IMR-90 (cell line): ENCODE measurements at regions not wholly inside any gene's neighbourhood (a gene's known extent, or its start where the extent isn't known, plus 50 kb on each side); places are given as distances from the start of the nearest gene placed in this dataset.

Experiments used
- ATAC-seq: fragments of 200-7000 bp; cut with Tn5 transposase; 2 replicates; pipeline ENCODE4 v1.9.1; 2020; ENCODE audit warnings: low read depth, mild to moderate bottlenecking, moderate library complexity
- BruUV-seq: library from RNA; stranded (reverse); fragments of 400-500 nt; replicated peaks from 2 replicates; lab custom pipeline; 2021; lab: Mats Ljungman, UMichigan
- CTCF ChIA-PET: fragments of 300-600 bp; formaldehyde crosslinking; extraction: SDS; loops from one replicate; lab custom pipeline; 2021; ENCODE audit warnings: antibody characterized with exemption; lab: Yijun Ruan, JAX
- POLR2A ChIA-PET: fragments of 300-600 bp; sonication (Branson Sonifier 250); formaldehyde crosslinking; loops from one replicate; lab custom pipeline; 2022; ENCODE audit warnings: antibody characterized with exemption; ENCODE audit not compliant: unreplicated experiment; lab: Charles Lee
- DNase-seq: peaks from one replicate; pipeline ENCODE4 v3.0.0; 2013
- H2AFZ ChIP-seq: replicated peaks from 2 replicates; pipeline ENCODE3; 2013; ENCODE audit warnings: low read length, mild to moderate bottlenecking; ENCODE audit not compliant: poor library complexity
- H2AK5ac ChIP-seq: 2 replicates; pipeline ENCODE4 v1.6.1; 2013; ENCODE audit warnings: low read depth, low read length, inconsistent platforms
- H2AK9ac ChIP-seq: replicated peaks from 2 replicates; pipeline ENCODE3; 2013; ENCODE audit warnings: mild to moderate bottlenecking, low read depth, low read length, moderate library complexity; ENCODE audit not compliant: poor library complexity
- H2BK120ac ChIP-seq: 2 replicates; pipeline ENCODE4 v1.6.1; 2013; ENCODE audit warnings: low read depth, low read length, inconsistent platforms
- H2BK15ac ChIP-seq: 3 replicates; pipeline ENCODE4 v1.6.1; 2013; ENCODE audit warnings: low read depth, low read length, inconsistent platforms
- H2BK20ac ChIP-seq: 2 replicates; pipeline ENCODE4 v1.6.1; 2013; ENCODE audit warnings: low read depth, mild to moderate bottlenecking, inconsistent platforms, low read length, moderate library complexity
- H2BK5ac ChIP-seq: 2 replicates; pipeline ENCODE4 v1.6.1; 2013; ENCODE audit warnings: mild to moderate bottlenecking, low read depth, low read length, inconsistent platforms; ENCODE audit not compliant: poor library complexity, severe bottlenecking
- H3K14ac ChIP-seq: replicated peaks from 2 replicates; pipeline ENCODE4 v1.6.1; 2013; ENCODE audit warnings: low read depth, low read length, inconsistent platforms
- H3K18ac ChIP-seq: 2 replicates; pipeline ENCODE4 v1.6.1; 2013; ENCODE audit warnings: low read depth, low read length, control low read depth
- H3K23ac ChIP-seq: 2 replicates; pipeline ENCODE4 v1.6.1; 2013; ENCODE audit warnings: low read depth, low read length, inconsistent platforms
- H3K27ac ChIP-seq: 2 replicates; pipeline ENCODE4 v1.5.1; 2013; ENCODE audit warnings: mild to moderate bottlenecking, control low read depth, low read length; ENCODE audit not compliant: insufficient read depth
- H3K27me3 ChIP-seq: 2 replicates; pipeline ENCODE4 v1.6.1; 2013; ENCODE audit warnings: low read length; ENCODE audit not compliant: control insufficient read depth, insufficient read depth
- H3K36me3 ChIP-seq: 2 replicates; pipeline ENCODE4 v1.6.1; 2013; ENCODE audit warnings: low read length, mixed read lengths; ENCODE audit not compliant: control insufficient read depth, insufficient read depth
- H3K4ac ChIP-seq: 2 replicates; pipeline ENCODE4 v1.6.1; 2013; ENCODE audit warnings: low read depth, low read length, inconsistent platforms
- H3K4me1 ChIP-seq: 2 replicates; pipeline ENCODE4 v1.6.1; 2013; ENCODE audit warnings: low read length, mixed read lengths; ENCODE audit not compliant: control insufficient read depth, insufficient read depth
- H3K4me2 ChIP-seq: 2 replicates; pipeline ENCODE4 v1.6.1; 2013; ENCODE audit warnings: low read depth, mild to moderate bottlenecking, control low read depth, low read length, moderate library complexity
- H3K4me3 ChIP-seq: 2 replicates; pipeline ENCODE4 v1.5.1; 2013; ENCODE audit warnings: low read depth, mild to moderate bottlenecking, control low read depth, low read length, moderate library complexity; ENCODE audit not compliant: insufficient read depth
- H3K56ac ChIP-seq: 2 replicates; pipeline ENCODE4 v1.6.1; 2013; ENCODE audit warnings: low read length, inconsistent platforms; ENCODE audit not compliant: insufficient read depth; ENCODE audit errors: extremely low read depth
- H3K79me1 ChIP-seq, 2 experiments: 2 replicates each; pipeline ENCODE4 v1.6.1; 2013; ENCODE audit warnings: low read length in 2 of 2, inconsistent platforms in 1 of 2, low read depth in 1 of 2
- H3K9ac ChIP-seq: 2 replicates; pipeline ENCODE4 v1.6.1; 2013; ENCODE audit warnings: low read depth, low read length, control low read depth
- H3K9me1 ChIP-seq: 2 replicates; pipeline ENCODE4 v1.6.1; 2013; ENCODE audit warnings: low read length, inconsistent platforms; ENCODE audit not compliant: insufficient read depth
- H3K9me3 ChIP-seq: 2 replicates; pipeline ENCODE4 v1.6.1; 2013; ENCODE audit warnings: low read length; ENCODE audit not compliant: control insufficient read depth, insufficient read depth
- H4K20me1 ChIP-seq: 2 replicates; pipeline ENCODE4 v1.6.1; 2013; ENCODE audit warnings: low read length, inconsistent platforms; ENCODE audit not compliant: insufficient read depth
- H4K5ac ChIP-seq: 2 replicates; pipeline ENCODE4 v1.6.1; 2013; ENCODE audit warnings: mild to moderate bottlenecking, low read depth, low read length, control low read depth
- H4K8ac ChIP-seq, 2 experiments: 2 replicates each; pipeline ENCODE4 v1.6.1; 2013; ENCODE audit warnings: low read depth in 2 of 2, low read length in 2 of 2, control low read depth in 1 of 2, inconsistent platforms in 1 of 2
- H4K91ac ChIP-seq: 2 replicates; pipeline ENCODE4 v1.6.1; 2013; ENCODE audit warnings: low read depth, low read length, inconsistent platforms; ENCODE audit not compliant: insufficient read depth
- BHLHE40 ChIP-seq: fragments of 150-350 bp; IDR thresholded peaks from 2 replicates; pipeline ENCODE4 v1.6.1; 2016; ENCODE audit warnings: mild to moderate bottlenecking, low read depth, low read length
- CEBPB ChIP-seq: IDR thresholded peaks from 2 replicates; pipeline ENCODE4 v1.6.1; 2012; ENCODE audit warnings: low read depth, low read length, improper control_type of control experiment
- CHD1 ChIP-seq: IDR thresholded peaks from 2 replicates; pipeline ENCODE4 v1.6.1; 2012; ENCODE audit warnings: low read depth, low read length, improper control_type of control experiment
- FOS ChIP-seq: fragments of 150-350 bp; IDR thresholded peaks from 2 replicates; pipeline ENCODE4 v1.6.1; 2016; ENCODE audit warnings: low read depth, low read length
- MAFK ChIP-seq: IDR thresholded peaks from 2 replicates; pipeline ENCODE4 v1.6.1; 2012; ENCODE audit warnings: low read depth, low read length, improper control_type of control experiment
- MAZ ChIP-seq: IDR thresholded peaks from 2 replicates; pipeline ENCODE4 v1.6.1; 2012; ENCODE audit warnings: low read depth, mild to moderate bottlenecking, low read length, improper control_type of control experiment, moderate library complexity, borderline replicate concordance
- MXI1 ChIP-seq: IDR thresholded peaks from 2 replicates; pipeline ENCODE4 v1.6.1; 2012; ENCODE audit warnings: low read depth, mild to moderate bottlenecking, low read length, moderate library complexity, borderline replicate concordance
- NFE2L2 ChIP-seq: fragments of 150-350 bp; IDR thresholded peaks from 2 replicates; pipeline ENCODE4 v1.6.1; 2016; ENCODE audit warnings: low read depth, mild to moderate bottlenecking, low read length
- POLR2A ChIP-seq: IDR thresholded peaks from 2 replicates; pipeline ENCODE4 v1.6.1; 2012; ENCODE audit warnings: mild to moderate bottlenecking, low read depth, low read length
- RAD21 ChIP-seq: IDR thresholded peaks from 2 replicates; pipeline ENCODE4 v1.6.1; 2012; ENCODE audit warnings: low read length, improper control_type of control experiment
- RCOR1 ChIP-seq: IDR thresholded peaks from 2 replicates; pipeline ENCODE4 v1.6.1; 2012; ENCODE audit warnings: mild to moderate bottlenecking, low read length, improper control_type of control experiment; ENCODE audit not compliant: insufficient replicate concordance
- RFX5 ChIP-seq: IDR thresholded peaks from 2 replicates; pipeline ENCODE4 v1.8.0; 2012; ENCODE audit warnings: low read depth, mild to moderate bottlenecking, low read length, moderate library complexity
- SMC3 ChIP-seq: fragments of 150-350 bp; IDR thresholded peaks from 2 replicates; pipeline ENCODE4 v1.6.1; 2016; ENCODE audit warnings: low read depth, mild to moderate bottlenecking, antibody characterized with exemption, low read length, moderate library complexity
- WGBS, 2 experiments: methylation state at CpG; one replicate each; pipeline versions ENCODE4 v1.1.5 to v1.1.7; 2013; ENCODE audit warnings: missing lambda C conversion rate in 2 of 2; ENCODE audit not compliant: insufficient read length in 1 of 2; ENCODE audit errors: extremely low coverage in 2 of 2; 5-methylcytosine and 5-hydroxymethylcytosine counted together
- dilution Hi-C: fragments of 300-500 bp; cut with HindIII; formaldehyde crosslinking; loops from one replicate; pipeline ENCODE4 v1.14.3; 2018; ENCODE audit warnings: low sequenced_read_pairs; ENCODE audit not compliant: unreplicated experiment
- in situ Hi-C: fragments of 300-500 bp; cut with MboI; formaldehyde crosslinking; loops from 3 replicates; pipeline ENCODE4 v1.14.3; 2019; ENCODE audit warnings: low sequenced_read_pairs, inconsistent platforms, mixed read lengths
- intact Hi-C: fragments of 100-400 bp; cut with micrococcal nuclease; formaldehyde crosslinking; loops from 2 replicates; pipeline ENCODE4 v1.10.0; 2022
- TF ChIP-seq, protein P1 (sequence below): conservative IDR thresholded peaks from 2 replicates; pipeline ENCODE4 v1.5.1; 2012; ENCODE audit warnings: mild to moderate bottlenecking, low read depth, low read length, improper control_type of control experiment
- TF ChIP-seq, protein P2 (sequence below): fragments of 150-350 bp; IDR thresholded peaks from 2 replicates; pipeline ENCODE4 v1.6.1; 2017; ENCODE audit warnings: mild to moderate bottlenecking, antibody characterized with exemption, low read length, low read depth
- TF ChIP-seq, protein P3 (sequence below): fragments of 150-350 bp; IDR thresholded peaks from 2 replicates; pipeline ENCODE4 v1.6.1; 2016; ENCODE audit warnings: low read depth, mild to moderate bottlenecking, low read length, moderate library complexity, borderline replicate concordance

DNA sequence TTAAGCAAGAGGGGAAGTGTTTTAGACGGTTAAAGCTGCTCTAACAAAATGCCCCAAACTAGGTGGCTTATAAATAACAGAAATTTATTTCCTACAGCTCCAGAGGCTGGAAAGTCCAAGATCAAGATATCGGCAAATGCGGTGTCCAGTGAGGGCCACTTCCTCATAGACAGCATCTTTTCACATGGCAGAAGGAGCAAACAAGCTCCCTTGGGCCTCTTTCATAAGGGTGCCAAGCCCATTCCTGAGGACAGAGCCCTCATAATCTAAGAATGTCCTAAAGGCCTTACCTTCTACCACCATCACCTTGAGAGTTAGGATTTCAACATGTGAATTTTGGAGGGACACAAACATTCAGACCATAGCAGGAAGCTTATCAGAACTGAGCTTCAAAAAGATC lies 57.3 kb upstream of the PPP1CB start:
- Histone ChIP-seq H2BK15ac (peak overlapping the region; percentile 60; the same call in 1 of the 3 replicates), H3K27ac (no peak overlapping the region), H3K9ac (no peak overlapping the region), H3K4me3 (no peak overlapping the region), H4K8ac (no peak overlapping the region), H3K9me1 (peaks cover 17% of the 10 kb centered on the region), H2AK5ac (peak overlapping the region; percentile 77; the same call in 1 of the 2 replicates), H2AFZ (no peak overlapping the region), H3K23ac (no peak overlapping the region), H3K18ac (no peak overlapping the region), H3K79me1 (no peaks in the 10 kb centered on the region), H3K14ac (0 out of 2 replicates have a peak overlapping the region, but pooled peaks have one; percentile 27), H2BK20ac (no peak overlapping the region), H3K27me3 (no peaks in the 10 kb centered on the region), H2BK5ac (no peak overlapping the region), H4K20me1 (no peaks in the 10 kb centered on the region), H3K56ac (no peak overlapping the region), H3K4me2 (no peak overlapping the region), H2AK9ac (no peak overlapping the region), H4K5ac (no peak overlapping the region), H3K36me3 (no peaks in the 10 kb centered on the region), H3K9me3 (no peaks in the 10 kb centered on the region), H3K4ac (no peak overlapping the region), H3K4me1 (peaks cover 12% of the 10 kb centered on the region), H4K91ac (no peak overlapping the region), H2BK120ac (peak overlapping the region; percentile 26; the same call in 1 of the 2 replicates)
- CTCF ChIA-PET = interaction anchor here (0.7 kb wide), 1 partner anchor 17 kb away, joined by 3 read pairs; no protein-coding TSS in a partner anchor
- ATAC-seq = no peak
- no TSS peak for BruUV-seq
- dilution Hi-C loops = no loop called here
- intact Hi-C loops = no loop called here
- in situ Hi-C loops = no loop called here
- POLR2A ChIA-PET = no interaction called here
- TF ChIP-seq RFX5 (no peak), SMC3 (no peak), BHLHE40 (no peak), MAZ (no peak), CEBPB (no peak), MAFK (no peak), CHD1 (no peak), NFE2L2 (no peak), POLR2A (no peak), MXI1 (no peak), RCOR1 (no peak), RAD21 (no peak), FOS (no peak)
- TF ChIP-seq, protein P1, sequence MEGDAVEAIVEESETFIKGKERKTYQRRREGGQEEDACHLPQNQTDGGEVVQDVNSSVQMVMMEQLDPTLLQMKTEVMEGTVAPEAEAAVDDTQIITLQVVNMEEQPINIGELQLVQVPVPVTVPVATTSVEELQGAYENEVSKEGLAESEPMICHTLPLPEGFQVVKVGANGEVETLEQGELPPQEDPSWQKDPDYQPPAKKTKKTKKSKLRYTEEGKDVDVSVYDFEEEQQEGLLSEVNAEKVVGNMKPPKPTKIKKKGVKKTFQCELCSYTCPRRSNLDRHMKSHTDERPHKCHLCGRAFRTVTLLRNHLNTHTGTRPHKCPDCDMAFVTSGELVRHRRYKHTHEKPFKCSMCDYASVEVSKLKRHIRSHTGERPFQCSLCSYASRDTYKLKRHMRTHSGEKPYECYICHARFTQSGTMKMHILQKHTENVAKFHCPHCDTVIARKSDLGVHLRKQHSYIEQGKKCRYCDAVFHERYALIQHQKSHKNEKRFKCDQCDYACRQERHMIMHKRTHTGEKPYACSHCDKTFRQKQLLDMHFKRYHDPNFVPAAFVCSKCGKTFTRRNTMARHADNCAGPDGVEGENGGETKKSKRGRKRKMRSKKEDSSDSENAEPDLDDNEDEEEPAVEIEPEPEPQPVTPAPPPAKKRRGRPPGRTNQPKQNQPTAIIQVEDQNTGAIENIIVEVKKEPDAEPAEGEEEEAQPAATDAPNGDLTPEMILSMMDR = no peak
- TF ChIP-seq, protein P2, sequence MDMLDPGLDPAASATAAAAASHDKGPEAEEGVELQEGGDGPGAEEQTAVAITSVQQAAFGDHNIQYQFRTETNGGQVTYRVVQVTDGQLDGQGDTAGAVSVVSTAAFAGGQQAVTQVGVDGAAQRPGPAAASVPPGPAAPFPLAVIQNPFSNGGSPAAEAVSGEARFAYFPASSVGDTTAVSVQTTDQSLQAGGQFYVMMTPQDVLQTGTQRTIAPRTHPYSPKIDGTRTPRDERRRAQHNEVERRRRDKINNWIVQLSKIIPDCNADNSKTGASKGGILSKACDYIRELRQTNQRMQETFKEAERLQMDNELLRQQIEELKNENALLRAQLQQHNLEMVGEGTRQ = no peak
- TF ChIP-seq, protein P3, sequence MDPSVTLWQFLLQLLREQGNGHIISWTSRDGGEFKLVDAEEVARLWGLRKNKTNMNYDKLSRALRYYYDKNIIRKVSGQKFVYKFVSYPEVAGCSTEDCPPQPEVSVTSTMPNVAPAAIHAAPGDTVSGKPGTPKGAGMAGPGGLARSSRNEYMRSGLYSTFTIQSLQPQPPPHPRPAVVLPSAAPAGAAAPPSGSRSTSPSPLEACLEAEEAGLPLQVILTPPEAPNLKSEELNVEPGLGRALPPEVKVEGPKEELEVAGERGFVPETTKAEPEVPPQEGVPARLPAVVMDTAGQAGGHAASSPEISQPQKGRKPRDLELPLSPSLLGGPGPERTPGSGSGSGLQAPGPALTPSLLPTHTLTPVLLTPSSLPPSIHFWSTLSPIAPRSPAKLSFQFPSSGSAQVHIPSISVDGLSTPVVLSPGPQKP = no peak
- WGBS, 2 experiments = no CpG with 5 or more reads among the region's 3 CpGs
- DNase-seq = no peak
